ENCODE measurements at regions not wholly inside any gene's neighbourhood (a gene's known extent, or its start where the extent isn't known, plus 50 kb on each side); places are given as distances from the start of the nearest gene placed in this dataset.

- Histone ChIP-seq H2AFZ (ENCODE audit: low read depth, low read length, poor library complexity, severe bottlenecking) (no peak overlapping the region), H3K79me2 (ENCODE audit: insufficient read depth, low read length) (no peaks in the 10 kb centered on the region), H3K4me1 (ENCODE audit: control insufficient read depth in 1 of 2, insufficient read depth in 2 of 2, low read length in 2 of 2) (no peaks in the 10 kb centered on the region), H3K9me3 (ENCODE audit: control insufficient read depth in 1 of 2, insufficient read depth in 1 of 2, low read depth in 1 of 2, low read length in 2 of 2) (no peaks in the 10 kb centered on the region), H4K20me1 (ENCODE audit: insufficient read depth) (no peaks in the 10 kb centered on the region), H3K9me2 (ENCODE audit: insufficient read depth) (no peaks in the 10 kb centered on the region), H3K36me3 (ENCODE audit: control insufficient read depth in 1 of 2, insufficient read depth in 2 of 2, low read length in 2 of 2) (no peaks in the 10 kb centered on the region), H3K4me3 (replicated peaks in 1 of 2; ENCODE audit: low read depth in 1 of 2, low read length in 2 of 2) (no peak overlapping the region), H3K27me3 (ENCODE audit: insufficient read depth, low read length) (no peaks in the 10 kb centered on the region), H3K9ac (ENCODE audit: low read length) (no peak overlapping the region), H3K4me2 (ENCODE audit: low read length) (no peak overlapping the region), H3K27ac (ENCODE audit: low read depth, low read length) (no peak overlapping the region)
- POLR2A ChIA-PET: no interaction called here
- BruUV-seq (replicated peaks): no TSS peak
- intact Hi-C loops (cut with micrococcal nuclease): no loop called here
- TF ChIP-seq FOSL1 (IDR thresholded peaks at IDR 0.05; ENCODE audit: low read depth) (no peak), CEBPB (IDR thresholded peaks at IDR 0.05; ENCODE audit: low read depth) (no peak), SIN3A (IDR thresholded peaks at IDR 0.05; ENCODE audit: low read depth) (no peak), SP1 (IDR thresholded peaks at IDR 0.05; ENCODE audit: low read depth) (no peak), EGR1 (IDR thresholded peaks at IDR 0.05; ENCODE audit: low read depth) (no peak), POLR2AphosphoS5 (IDR thresholded peaks at IDR 0.05; ENCODE audit: low read depth, low read length) (no peak), SRF (IDR thresholded peaks at IDR 0.05; ENCODE audit: low read depth) (no peak), EZH2 (IDR thresholded peaks at IDR 0.05) (no peak), JUND (IDR thresholded peaks at IDR 0.05) (no peak), YY1 (IDR thresholded peaks at IDR 0.05; ENCODE audit: extremely low read depth, insufficient replicate concordance, low read depth, low read length) (no peak), POLR2A (IDR thresholded peaks at IDR 0.05; ENCODE audit: borderline replicate concordance, extremely low read depth, insufficient read depth, insufficient read length) (no peak), TCF7L2 (IDR thresholded peaks at IDR 0.05; ENCODE audit: borderline replicate concordance, extremely low read depth, insufficient read depth, insufficient read length) (no peak), ZFX (IDR thresholded peaks at IDR 0.05) (no peak)
- TF ChIP-seq, protein P1, sequence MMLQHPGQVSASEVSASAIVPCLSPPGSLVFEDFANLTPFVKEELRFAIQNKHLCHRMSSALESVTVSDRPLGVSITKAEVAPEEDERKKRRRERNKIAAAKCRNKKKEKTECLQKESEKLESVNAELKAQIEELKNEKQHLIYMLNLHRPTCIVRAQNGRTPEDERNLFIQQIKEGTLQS (IDR thresholded peaks at IDR 0.05): no peak
- DNase-seq (ENCODE audit: low read depth, low spot score) (no peak), ATAC-seq (no peak)
- CTCF ChIA-PET: no interaction called here
- RAD21 ChIA-PET (ENCODE audit: low non-redundant PET in 1 of 2, low total read pairs in 2 of 2, uncharacterized antibody in 2 of 2, unreplicated experiment in 2 of 2): no interaction called here
Measured at GRCh38 chr1:116461723-116462122, 88.7 kb downstream of the ATP1A1 start.

DNA sequence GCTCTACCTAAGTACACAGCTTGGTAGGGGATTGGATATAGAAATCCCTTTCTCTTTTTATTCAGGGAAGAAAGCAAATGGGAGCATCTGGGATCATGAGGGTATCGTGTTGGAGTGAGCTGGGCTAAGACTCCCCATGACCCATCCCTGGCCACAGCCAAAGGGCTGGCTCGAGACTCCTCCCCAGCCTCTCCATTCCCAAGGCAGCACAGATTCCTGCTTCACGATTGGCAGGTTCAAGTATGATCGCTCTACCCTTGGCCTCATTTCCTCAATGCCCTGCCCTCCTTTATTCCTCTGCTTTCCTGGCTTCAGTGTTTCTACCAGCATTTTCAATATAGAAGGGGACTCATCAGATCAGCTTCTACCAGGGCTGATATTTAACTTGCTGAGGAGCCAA lies 89.7 kb downstream of the ATP1A1 start:
- H4K20me1 ChIP-seq (ENCODE audit: insufficient read depth): no peaks in the 10 kb centered on the region
- H3K36me3 ChIP-seq (ENCODE audit: control insufficient read depth in 1 of 2, insufficient read depth in 2 of 2, low read length in 2 of 2): no peaks in the 10 kb centered on the region
- intact Hi-C loops (cut with micrococcal nuclease): no loop called here
- RAD21 ChIA-PET (ENCODE audit: low non-redundant PET in 1 of 2, low total read pairs in 2 of 2, uncharacterized antibody in 2 of 2, unreplicated experiment in 2 of 2): no interaction called here
- no peaks in the 10 kb centered on the region for H3K9me3 ChIP-seq (ENCODE audit: control insufficient read depth in 1 of 2, insufficient read depth in 1 of 2, low read depth in 1 of 2, low read length in 2 of 2)
- no peaks in the 10 kb centered on the region for H3K79me2 ChIP-seq (ENCODE audit: insufficient read depth, low read length)
- TF ChIP-seq SP1 (IDR thresholded peaks at IDR 0.05; ENCODE audit: low read depth): no peak
- TF ChIP-seq EZH2 (IDR thresholded peaks at IDR 0.05): no peak
- TF ChIP-seq, protein P2, sequence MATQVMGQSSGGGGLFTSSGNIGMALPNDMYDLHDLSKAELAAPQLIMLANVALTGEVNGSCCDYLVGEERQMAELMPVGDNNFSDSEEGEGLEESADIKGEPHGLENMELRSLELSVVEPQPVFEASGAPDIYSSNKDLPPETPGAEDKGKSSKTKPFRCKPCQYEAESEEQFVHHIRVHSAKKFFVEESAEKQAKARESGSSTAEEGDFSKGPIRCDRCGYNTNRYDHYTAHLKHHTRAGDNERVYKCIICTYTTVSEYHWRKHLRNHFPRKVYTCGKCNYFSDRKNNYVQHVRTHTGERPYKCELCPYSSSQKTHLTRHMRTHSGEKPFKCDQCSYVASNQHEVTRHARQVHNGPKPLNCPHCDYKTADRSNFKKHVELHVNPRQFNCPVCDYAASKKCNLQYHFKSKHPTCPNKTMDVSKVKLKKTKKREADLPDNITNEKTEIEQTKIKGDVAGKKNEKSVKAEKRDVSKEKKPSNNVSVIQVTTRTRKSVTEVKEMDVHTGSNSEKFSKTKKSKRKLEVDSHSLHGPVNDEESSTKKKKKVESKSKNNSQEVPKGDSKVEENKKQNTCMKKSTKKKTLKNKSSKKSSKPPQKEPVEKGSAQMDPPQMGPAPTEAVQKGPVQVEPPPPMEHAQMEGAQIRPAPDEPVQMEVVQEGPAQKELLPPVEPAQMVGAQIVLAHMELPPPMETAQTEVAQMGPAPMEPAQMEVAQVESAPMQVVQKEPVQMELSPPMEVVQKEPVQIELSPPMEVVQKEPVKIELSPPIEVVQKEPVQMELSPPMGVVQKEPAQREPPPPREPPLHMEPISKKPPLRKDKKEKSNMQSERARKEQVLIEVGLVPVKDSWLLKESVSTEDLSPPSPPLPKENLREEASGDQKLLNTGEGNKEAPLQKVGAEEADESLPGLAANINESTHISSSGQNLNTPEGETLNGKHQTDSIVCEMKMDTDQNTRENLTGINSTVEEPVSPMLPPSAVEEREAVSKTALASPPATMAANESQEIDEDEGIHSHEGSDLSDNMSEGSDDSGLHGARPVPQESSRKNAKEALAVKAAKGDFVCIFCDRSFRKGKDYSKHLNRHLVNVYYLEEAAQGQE (IDR thresholded peaks at IDR 0.05; ENCODE audit: low read depth): no peak
- TF ChIP-seq EZH2phosphoT487 (IDR thresholded peaks at IDR 0.05; ENCODE audit: borderline replicate concordance): no peak
- TF ChIP-seq ZFX (IDR thresholded peaks at IDR 0.05): no peak
- TF ChIP-seq ZNF274 (IDR thresholded peaks at IDR 0.05; ENCODE audit: low read depth, low read length): no peak
- no peak for TF ChIP-seq POLR2AphosphoS5 (IDR thresholded peaks at IDR 0.05; ENCODE audit: low read depth, low read length)
- TF ChIP-seq, protein P1 (IDR thresholded peaks at IDR 0.05): no peak
- no peak for TF ChIP-seq YY1 (IDR thresholded peaks at IDR 0.05; ENCODE audit: extremely low read depth, insufficient replicate concordance, low read depth, low read length)
- TF ChIP-seq TCF7L2 (IDR thresholded peaks at IDR 0.05; ENCODE audit: borderline replicate concordance, extremely low read depth, insufficient read depth, insufficient read length): no peak
- no peak overlapping the region for H3K4me2 ChIP-seq (ENCODE audit: low read length)
- no peak for ATAC-seq
- no peak for DNase-seq (ENCODE audit: low read depth, low spot score)
- H3K4me1 ChIP-seq (ENCODE audit: control insufficient read depth in 1 of 2, insufficient read depth in 2 of 2, low read length in 2 of 2): no peaks in the 10 kb centered on the region
- no peak overlapping the region for H3K9ac ChIP-seq (ENCODE audit: low read length)
- CTCF ChIA-PET: interaction anchor here (3.3 kb wide), 1 partner anchor 23 kb away, joined by 10 read pairs; no protein-coding TSS in a partner anchor
- no peaks in the 10 kb centered on the region for H3K9me2 ChIP-seq (ENCODE audit: insufficient read depth)
- no TSS peak for BruUV-seq (replicated peaks)
- H3K4me3 ChIP-seq (replicated peaks in 1 of 2; ENCODE audit: low read depth in 1 of 2, low read length in 2 of 2): no peak overlapping the region
- H3K27me3 ChIP-seq (ENCODE audit: insufficient read depth, low read length): no peaks in the 10 kb centered on the region
- H2AFZ ChIP-seq (ENCODE audit: low read depth, low read length, poor library complexity, severe bottlenecking): no peak overlapping the region
- POLR2A ChIA-PET: no interaction called here
- H3K27ac ChIP-seq (ENCODE audit: low read depth, low read length): no peak overlapping the region

Measured in HCT116 (cell line).